Fibroblast of villous mesenchyme (primary cell): ENCODE measurements at regions not wholly inside any gene's neighbourhood (a gene's known extent, or its start where the extent isn't known, plus 50 kb on each side); places are given as distances from the start of the nearest gene placed in this dataset.
"Not testable (repeated sequence)": the region's sequence is repeated elsewhere in the genome, so short reads cannot be mapped to it uniquely, and the experiment has no call there.

Experiments used
- DNase-seq: peaks from one replicate; pipeline ENCODE4 v3.0.0-alpha.2; 2010; ENCODE audit warnings: low read depth
- H3K4me3 ChIP-seq: 2 replicates; pipeline ENCODE4 v1.5.1; 2011; ENCODE audit warnings: low read depth, mild to moderate bottlenecking, low read length
- TF ChIP-seq, protein P1 (sequence below): IDR thresholded peaks from 2 replicates; pipeline ENCODE4 v1.5.1; 2012; ENCODE audit warnings: low read depth, mild to moderate bottlenecking, low read length; ENCODE audit not compliant: insufficient read depth

DNA sequence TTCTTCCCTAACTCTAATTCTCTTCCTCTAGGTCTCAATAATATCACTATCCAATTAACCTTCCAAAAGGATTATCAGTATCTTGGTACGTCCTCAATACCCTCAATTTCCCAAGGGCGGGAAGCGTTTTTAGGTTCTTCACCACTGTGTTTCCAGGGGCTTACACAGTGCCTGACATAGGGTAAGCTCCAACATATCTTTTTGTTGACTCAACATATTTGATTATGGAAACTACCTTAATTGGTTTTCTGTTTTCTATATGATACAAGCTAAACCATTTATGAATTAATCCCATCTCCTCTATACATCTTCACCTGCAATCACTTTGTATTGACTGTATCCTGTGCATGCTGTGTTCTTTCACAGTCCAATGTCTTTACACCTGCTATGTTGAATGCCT lies 987.3 kb downstream of the GRID1 start:
- no peak for DNase-seq
- H3K4me3 ChIP-seq: no peak overlapping the region
- TF ChIP-seq, protein P1, sequence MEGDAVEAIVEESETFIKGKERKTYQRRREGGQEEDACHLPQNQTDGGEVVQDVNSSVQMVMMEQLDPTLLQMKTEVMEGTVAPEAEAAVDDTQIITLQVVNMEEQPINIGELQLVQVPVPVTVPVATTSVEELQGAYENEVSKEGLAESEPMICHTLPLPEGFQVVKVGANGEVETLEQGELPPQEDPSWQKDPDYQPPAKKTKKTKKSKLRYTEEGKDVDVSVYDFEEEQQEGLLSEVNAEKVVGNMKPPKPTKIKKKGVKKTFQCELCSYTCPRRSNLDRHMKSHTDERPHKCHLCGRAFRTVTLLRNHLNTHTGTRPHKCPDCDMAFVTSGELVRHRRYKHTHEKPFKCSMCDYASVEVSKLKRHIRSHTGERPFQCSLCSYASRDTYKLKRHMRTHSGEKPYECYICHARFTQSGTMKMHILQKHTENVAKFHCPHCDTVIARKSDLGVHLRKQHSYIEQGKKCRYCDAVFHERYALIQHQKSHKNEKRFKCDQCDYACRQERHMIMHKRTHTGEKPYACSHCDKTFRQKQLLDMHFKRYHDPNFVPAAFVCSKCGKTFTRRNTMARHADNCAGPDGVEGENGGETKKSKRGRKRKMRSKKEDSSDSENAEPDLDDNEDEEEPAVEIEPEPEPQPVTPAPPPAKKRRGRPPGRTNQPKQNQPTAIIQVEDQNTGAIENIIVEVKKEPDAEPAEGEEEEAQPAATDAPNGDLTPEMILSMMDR: no peak

DNA sequence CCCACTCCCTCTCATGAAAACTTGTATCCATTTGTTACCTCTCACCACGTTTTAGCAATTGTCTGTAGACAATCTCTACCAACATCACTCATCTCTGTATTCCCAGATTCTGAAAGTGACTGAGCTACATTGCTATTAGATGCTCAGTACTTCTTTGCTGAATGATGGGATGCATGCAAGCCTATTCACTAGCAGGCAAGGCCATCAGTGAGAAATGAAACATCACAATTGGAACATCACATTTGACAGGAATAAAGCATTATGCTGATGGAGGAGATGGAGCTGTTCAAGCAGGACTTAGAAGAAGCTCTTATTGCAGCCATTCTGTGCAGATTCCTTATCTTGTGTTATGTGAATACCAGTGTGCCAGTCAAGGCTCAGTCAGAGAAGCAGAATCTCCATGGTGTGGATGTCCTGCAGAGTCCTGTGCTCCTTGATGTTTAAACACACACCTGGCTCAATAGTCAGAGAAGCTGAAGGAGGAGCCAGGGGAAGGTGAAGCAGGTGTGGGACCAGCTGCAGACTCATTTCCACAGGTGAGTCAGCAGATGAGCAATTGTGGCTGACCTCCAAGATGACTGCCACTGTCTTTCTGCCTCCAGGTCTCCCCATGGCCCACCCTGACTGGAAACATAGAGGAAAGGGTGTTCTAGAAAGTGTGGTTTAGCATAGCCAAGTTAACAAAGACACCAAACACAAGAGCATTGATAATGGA lies 965.5 kb downstream of the GRID1 start:
- no peak for DNase-seq
- TF ChIP-seq, protein P1: no peak
- no peak overlapping the region for H3K4me3 ChIP-seq

DNA sequence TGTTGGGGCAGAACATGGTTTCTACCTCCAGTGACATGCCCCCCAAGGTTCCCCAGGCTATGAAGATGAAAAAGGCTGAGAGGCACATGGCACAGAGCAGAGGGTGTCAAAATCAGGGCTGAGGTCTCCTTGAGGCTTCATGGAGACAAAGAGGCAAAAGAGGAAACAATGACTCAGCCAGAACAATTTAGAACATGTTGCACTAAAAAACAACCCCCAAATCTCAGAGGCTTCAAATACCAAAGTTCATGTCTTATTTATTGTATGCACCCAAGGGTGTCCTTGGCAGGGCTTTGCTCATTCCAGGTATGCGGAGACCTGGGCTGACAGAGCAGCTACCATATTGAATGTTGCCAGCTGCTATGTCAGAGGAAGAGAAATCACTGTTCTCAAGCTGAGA lies 964.1 kb downstream of the GRID1 start:
- H3K4me3 ChIP-seq: no peak overlapping the region
- DNase-seq: no peak
- TF ChIP-seq, protein P1: no peak

DNA sequence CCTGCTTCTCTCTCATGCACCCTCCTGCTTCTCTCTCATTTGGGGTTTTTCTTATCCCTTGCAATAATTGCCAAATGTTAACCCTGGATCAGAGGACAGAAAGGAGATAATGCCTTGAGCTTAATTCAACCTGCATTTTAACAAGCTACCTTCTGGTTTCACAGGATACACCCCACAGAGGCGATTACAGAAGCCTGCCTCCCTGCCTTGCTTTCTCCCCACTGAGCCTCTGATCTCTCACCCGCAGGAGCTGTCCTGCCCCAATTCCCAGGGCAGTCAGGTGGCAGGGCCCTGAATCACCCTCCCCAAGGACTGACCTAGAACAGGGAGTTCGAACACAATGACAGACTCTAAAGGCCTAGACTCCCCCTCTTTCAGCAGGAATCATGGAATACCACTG lies 959.5 kb downstream of the GRID1 start:
- no peak for DNase-seq
- no peak overlapping the region for H3K4me3 ChIP-seq
- TF ChIP-seq, protein P1: no peak

DNA sequence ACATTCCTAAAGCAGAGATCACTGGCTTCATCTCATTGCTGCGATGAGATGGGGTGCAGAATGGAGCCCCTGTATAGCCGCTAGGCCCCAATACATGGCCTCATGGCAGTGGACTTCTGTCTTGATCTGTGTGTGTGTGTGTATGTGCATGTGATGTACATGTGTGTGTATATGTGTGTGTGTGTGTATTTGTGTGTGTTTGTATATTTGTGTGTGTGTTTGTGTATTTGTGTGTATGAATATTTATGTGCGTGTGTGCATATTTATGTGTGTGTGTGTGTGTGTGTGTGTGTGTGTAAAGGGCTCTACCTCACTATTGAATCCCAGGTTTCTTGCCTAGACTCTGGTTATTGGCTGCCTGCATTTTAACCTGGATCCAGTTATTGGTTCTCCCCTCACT lies 958.2 kb downstream of the GRID1 start:
- no peak overlapping the region for H3K4me3 ChIP-seq
- no peak for DNase-seq
- TF ChIP-seq, protein P1: no peak

DNA sequence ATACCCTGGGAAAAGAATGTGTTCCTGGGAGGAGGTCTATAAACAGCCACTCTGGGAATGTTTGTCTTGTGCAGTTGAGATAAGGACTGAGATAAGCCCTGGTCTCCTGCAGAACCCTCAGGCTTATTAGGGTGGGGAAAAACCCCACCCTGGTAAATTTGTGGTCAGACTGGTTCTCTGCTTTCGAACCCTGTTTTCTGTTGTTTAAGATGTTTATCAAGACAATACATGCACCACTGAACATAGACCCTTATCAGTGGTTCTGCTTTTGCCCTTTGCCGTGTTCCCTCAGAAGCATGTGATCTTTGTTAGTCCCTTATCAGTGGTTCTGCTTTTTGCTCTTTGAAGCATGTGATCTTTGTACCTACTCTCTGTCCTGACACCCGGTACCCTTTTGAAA lies 956.0 kb downstream of the GRID1 start:
- not testable (repeated sequence) for DNase-seq, H3K4me3 ChIP-seq

DNA sequence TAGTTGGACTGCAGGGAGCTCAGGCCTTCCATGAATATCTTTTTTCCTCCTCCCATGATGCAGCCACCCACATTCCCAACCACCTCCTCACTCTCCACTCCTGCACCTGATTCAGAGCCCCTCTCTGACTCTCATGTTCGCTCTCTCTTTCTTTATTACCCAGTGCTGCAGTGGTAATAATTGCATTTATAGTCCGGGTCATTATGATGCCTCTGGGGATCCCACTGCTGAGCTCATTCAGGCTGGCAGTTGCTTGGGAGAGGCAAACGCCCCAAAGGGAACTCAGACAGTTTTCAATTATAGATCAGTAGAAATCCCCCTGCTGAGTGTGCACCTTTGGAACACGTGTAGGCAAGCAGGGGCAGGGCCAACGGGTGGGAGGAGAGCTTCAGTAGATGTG lies 953.0 kb downstream of the GRID1 start:
- TF ChIP-seq, protein P1: no peak
- no peak for DNase-seq
- H3K4me3 ChIP-seq: no peak overlapping the region
